ENCODE measurements at regions not wholly inside any gene's neighbourhood (a gene's known extent, or its start where the extent isn't known, plus 50 kb on each side); places are given as distances from the start of the nearest gene placed in this dataset.

- WGBS (ENCODE audit: low lambda C conversion rate), result 81% methylated on average over 2 of the region's 2 CpGs
- TF ChIP-seq NRF1 (IDR thresholded peaks at IDR 0.05; ENCODE audit: low read depth, low read length), result no peak
- TF ChIP-seq CTCF (IDR thresholded peaks at IDR 0.05), result no peak
- TF ChIP-seq USF1 (IDR thresholded peaks at IDR 0.05; ENCODE audit: borderline replicate concordance, low read depth), result no peak
- no peak for TF ChIP-seq SIN3A (IDR thresholded peaks at IDR 0.05; ENCODE audit: borderline replicate concordance, low read depth, low read length)
- TF ChIP-seq FOXJ3 (CRISPR knock-in tag; IDR thresholded peaks at IDR 0.05), result no peak
- no peak for TF ChIP-seq MAX (IDR thresholded peaks at IDR 0.05; ENCODE audit: low read depth)
- no peak for TF ChIP-seq JUND (IDR thresholded peaks at IDR 0.05)
- TF ChIP-seq RAD21 (IDR thresholded peaks at IDR 0.05; ENCODE audit: low read length), result no peak
- no peak for TF ChIP-seq TAF1 (IDR thresholded peaks at IDR 0.05; ENCODE audit: borderline replicate concordance, low read depth, low read length)
- no peak for TF ChIP-seq GABPA (IDR thresholded peaks at IDR 0.05; ENCODE audit: low read depth)
- no peak for TF ChIP-seq MXI1 (IDR thresholded peaks at IDR 0.05; ENCODE audit: low read depth, low read length)
- TF ChIP-seq CHD2 (IDR thresholded peaks at IDR 0.05; ENCODE audit: low read length, partially characterized antibody), result no peak
- no peak for TF ChIP-seq POLR2AphosphoS5 (IDR thresholded peaks at IDR 0.05; ENCODE audit: low read depth, low read length)
- no peaks in the 10 kb centered on the region for H3K9me2 ChIP-seq
- 0 out of 2 replicates have a peak, but pooled peaks cover 3% of the 10 kb centered on the region for H3K9me3 ChIP-seq
- DNase-seq, result no peak
- no peaks in the 10 kb centered on the region for H3K27me3 ChIP-seq (ENCODE audit: insufficient read depth)
- H3K4me1 ChIP-seq (ENCODE audit: control insufficient read depth in 1 of 2, insufficient read depth in 2 of 2, low read depth in 1 of 2, low read length in 1 of 2), result peaks cover 0 to 18% of the 10 kb centered on the region in 2 experiments; a peak in 2 of 4 replicates
- CTCF ChIA-PET, result no interaction called here
- POLR2A ChIA-PET, result no interaction called here
- H3K79me2 ChIP-seq (ENCODE audit: insufficient read depth), result no peaks in the 10 kb centered on the region
- H4K20me1 ChIP-seq (ENCODE audit: insufficient read depth), result no peaks in the 10 kb centered on the region
- no peak overlapping the region for H3K27ac ChIP-seq (ENCODE audit: low read depth in 2 of 2, low read length in 1 of 2)
- no peak overlapping the region for H3K4me3 ChIP-seq (ENCODE audit: low read depth in 2 of 2, low read length in 1 of 2)
- H2AFZ ChIP-seq (ENCODE audit: low read depth), result no peak overlapping the region
- no peaks in the 10 kb centered on the region for H3K36me3 ChIP-seq (replicated peaks in 1 of 2; ENCODE audit: control insufficient read depth in 1 of 2, insufficient read depth in 2 of 2, low read length in 1 of 2)
- no peak overlapping the region for H3K4me2 ChIP-seq
- H3K9ac ChIP-seq, result no peak overlapping the region
- peaks cover 11% of the 10 kb centered on the region for H3F3A ChIP-seq (replicated peaks; ENCODE audit: insufficient read depth)
Observed at GRCh38 chr5:120402606-120403005, 61.5 kb upstream of the PRR16 start.

GRCh38 chr5:120405286-120405864, 58.7 kb upstream of the PRR16 start:
- H3K36me3 ChIP-seq (replicated peaks in 1 of 2; ENCODE audit: control insufficient read depth in 1 of 2, insufficient read depth in 2 of 2, low read length in 1 of 2), result no peaks in the 10 kb centered on the region
- no peaks in the 10 kb centered on the region for H3K27me3 ChIP-seq (ENCODE audit: insufficient read depth)
- H3F3A ChIP-seq (replicated peaks; ENCODE audit: insufficient read depth), result peaks cover 11% of the 10 kb centered on the region
- TF ChIP-seq FOSL2 (IDR thresholded peaks at IDR 0.05; ENCODE audit: borderline replicate concordance, low read depth), result peak; percentile 78
- 0 out of 4 replicates have a peak, but pooled peaks of 1 of the 2 experiments have one; percentile 46 for TF ChIP-seq EP300 (IDR thresholded peaks at IDR 0.05; ENCODE audit: borderline replicate concordance in 1 of 2, low read depth in 1 of 2, low read length in 1 of 2)
- TF ChIP-seq NFIC (IDR thresholded peaks at IDR 0.05; ENCODE audit: borderline replicate concordance), result no peak
- TF ChIP-seq SIN3A (IDR thresholded peaks at IDR 0.05; ENCODE audit: borderline replicate concordance, low read depth, low read length), result no peak
- no peak for TF ChIP-seq USF1 (IDR thresholded peaks at IDR 0.05; ENCODE audit: borderline replicate concordance, low read depth)
- TF ChIP-seq MEF2A (IDR thresholded peaks at IDR 0.05; ENCODE audit: borderline replicate concordance, low read depth), result peak; percentile 87
- no peak for TF ChIP-seq FOXM1 (IDR thresholded peaks at IDR 0.05; ENCODE audit: low read depth)
- TF ChIP-seq JUND (IDR thresholded peaks at IDR 0.05), result peak; percentile 69
- peak; percentile 51; the same call in 1 of the 2 replicates for TF ChIP-seq TCF12 (IDR thresholded peaks at IDR 0.05)
- 53% methylated on average over 1 of the region's 1 CpG for WGBS (ENCODE audit: low lambda C conversion rate)
- peak overlapping the region; percentile 14; the same call in 1 of the 2 replicates for H3K9ac ChIP-seq
- no peaks in the 10 kb centered on the region for H4K20me1 ChIP-seq (ENCODE audit: insufficient read depth)
- CTCF ChIA-PET, result no interaction called here
- H3K9me3 ChIP-seq, result 0 out of 2 replicates have a peak, but pooled peaks cover 3% of the 10 kb centered on the region
- peaks cover 0 to 18% of the 10 kb centered on the region in 2 experiments; a peak in 2 of 4 replicates for H3K4me1 ChIP-seq (ENCODE audit: control insufficient read depth in 1 of 2, insufficient read depth in 2 of 2, low read depth in 1 of 2, low read length in 1 of 2)
- H2AFZ ChIP-seq (ENCODE audit: low read depth), result no peak overlapping the region
- peak overlapping the region; percentile 17; the same call in 1 of the 2 replicates for H3K4me2 ChIP-seq
- H3K79me2 ChIP-seq (ENCODE audit: insufficient read depth), result no peaks in the 10 kb centered on the region
- H3K9me2 ChIP-seq, result no peaks in the 10 kb centered on the region
- no peak for DNase-seq
- H3K4me3 ChIP-seq (ENCODE audit: low read depth in 2 of 2, low read length in 1 of 2), result no peak overlapping the region
- POLR2A ChIA-PET, result no interaction called here
- H3K27ac ChIP-seq (ENCODE audit: low read depth in 2 of 2, low read length in 1 of 2), result peak overlapping the region; percentile 34 to 91
